ENCODE measurements at regions not wholly inside any gene's neighbourhood (a gene's known extent, or its start where the extent isn't known, plus 50 kb on each side); places are given as distances from the start of the nearest gene placed in this dataset.

DNA sequence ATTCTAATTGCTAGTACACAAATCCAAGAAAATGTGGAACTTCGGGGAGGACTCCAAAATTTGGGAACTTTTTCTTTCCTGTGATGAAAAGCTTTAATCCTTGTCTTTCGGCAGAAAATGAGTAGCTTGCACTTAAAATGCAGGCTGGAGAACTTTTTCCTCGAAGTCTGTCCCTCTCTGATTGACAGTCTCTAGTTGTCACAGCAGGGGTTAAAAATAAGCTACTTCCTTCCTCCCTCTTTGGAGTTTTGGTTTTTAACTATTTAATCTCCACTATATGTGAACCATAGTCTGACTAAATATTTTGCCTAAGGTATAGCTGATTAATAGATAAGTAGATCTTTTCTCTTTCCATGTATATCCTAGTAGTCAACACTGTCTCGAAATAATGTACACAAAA is 66.8 kb upstream of the MBOAT1 start:
- TF ChIP-seq, protein P1, sequence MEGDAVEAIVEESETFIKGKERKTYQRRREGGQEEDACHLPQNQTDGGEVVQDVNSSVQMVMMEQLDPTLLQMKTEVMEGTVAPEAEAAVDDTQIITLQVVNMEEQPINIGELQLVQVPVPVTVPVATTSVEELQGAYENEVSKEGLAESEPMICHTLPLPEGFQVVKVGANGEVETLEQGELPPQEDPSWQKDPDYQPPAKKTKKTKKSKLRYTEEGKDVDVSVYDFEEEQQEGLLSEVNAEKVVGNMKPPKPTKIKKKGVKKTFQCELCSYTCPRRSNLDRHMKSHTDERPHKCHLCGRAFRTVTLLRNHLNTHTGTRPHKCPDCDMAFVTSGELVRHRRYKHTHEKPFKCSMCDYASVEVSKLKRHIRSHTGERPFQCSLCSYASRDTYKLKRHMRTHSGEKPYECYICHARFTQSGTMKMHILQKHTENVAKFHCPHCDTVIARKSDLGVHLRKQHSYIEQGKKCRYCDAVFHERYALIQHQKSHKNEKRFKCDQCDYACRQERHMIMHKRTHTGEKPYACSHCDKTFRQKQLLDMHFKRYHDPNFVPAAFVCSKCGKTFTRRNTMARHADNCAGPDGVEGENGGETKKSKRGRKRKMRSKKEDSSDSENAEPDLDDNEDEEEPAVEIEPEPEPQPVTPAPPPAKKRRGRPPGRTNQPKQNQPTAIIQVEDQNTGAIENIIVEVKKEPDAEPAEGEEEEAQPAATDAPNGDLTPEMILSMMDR (conservative IDR thresholded peaks at IDR 0.05; ENCODE audit: low read depth, low read length), result no peak
- H3K4me3 ChIP-seq (ENCODE audit: low read depth, low read length), result no peak overlapping the region
- DNase-seq (ENCODE audit: low read depth), result no peak

DNA sequence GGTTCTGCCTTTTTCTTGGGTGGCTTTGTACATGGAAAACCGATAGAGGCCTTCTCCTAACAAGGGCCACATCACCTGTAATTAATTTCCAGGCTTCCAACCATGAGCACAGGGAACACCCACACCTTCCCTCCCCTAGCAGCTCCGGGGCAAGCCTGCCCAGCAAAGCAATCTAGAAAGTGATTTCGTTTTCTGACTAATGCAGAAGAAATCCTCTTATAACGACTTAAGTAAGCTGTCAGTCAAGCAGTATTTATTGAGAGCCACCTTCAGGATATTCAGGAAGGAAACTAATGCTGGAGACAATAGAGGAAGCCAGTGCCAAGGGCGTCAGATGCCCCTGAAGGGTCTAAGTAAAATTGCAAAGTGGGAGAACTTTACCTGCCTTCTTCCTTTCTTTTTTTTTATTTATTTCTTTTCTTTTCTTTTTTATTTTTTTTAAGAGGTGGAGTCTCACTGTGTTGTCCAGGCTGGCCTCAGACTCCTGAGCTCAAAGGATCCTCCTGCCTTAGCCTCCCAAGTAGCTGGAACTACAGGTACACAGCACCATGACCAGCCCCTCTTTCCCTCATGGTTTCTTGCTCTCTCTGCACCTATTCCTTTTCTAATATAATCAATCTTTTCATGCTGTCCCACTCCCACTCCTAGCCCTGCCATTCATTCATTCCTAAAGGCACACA is 67.5 kb upstream of the MBOAT1 start:
- H3K4me3 ChIP-seq (ENCODE audit: low read depth, low read length), result no peak overlapping the region
- TF ChIP-seq, protein P1 (conservative IDR thresholded peaks at IDR 0.05; ENCODE audit: low read depth, low read length), result no peak
- DNase-seq (ENCODE audit: low read depth), result no peak

DNA sequence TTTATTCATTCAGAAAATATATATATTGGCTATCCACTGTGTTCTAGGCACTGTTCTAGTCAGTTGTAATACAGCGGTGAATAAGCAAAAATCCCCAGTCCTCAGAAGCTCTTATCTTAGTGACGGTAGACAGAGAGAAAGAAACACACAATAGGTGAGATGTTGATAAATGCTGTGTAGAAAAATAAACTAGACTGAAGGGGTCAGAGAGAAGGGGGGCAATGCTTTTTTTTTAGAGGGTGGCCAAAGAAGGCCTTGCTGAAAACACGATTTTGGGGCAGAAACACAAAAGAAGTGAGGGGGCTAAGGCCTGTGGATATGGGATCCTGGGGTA is 68.0 kb upstream of the MBOAT1 start:
- no peak for DNase-seq (ENCODE audit: low read depth)
- no peak overlapping the region for H3K4me3 ChIP-seq (ENCODE audit: low read depth, low read length)
- TF ChIP-seq, protein P1 (conservative IDR thresholded peaks at IDR 0.05; ENCODE audit: low read depth, low read length), result no peak

DNA sequence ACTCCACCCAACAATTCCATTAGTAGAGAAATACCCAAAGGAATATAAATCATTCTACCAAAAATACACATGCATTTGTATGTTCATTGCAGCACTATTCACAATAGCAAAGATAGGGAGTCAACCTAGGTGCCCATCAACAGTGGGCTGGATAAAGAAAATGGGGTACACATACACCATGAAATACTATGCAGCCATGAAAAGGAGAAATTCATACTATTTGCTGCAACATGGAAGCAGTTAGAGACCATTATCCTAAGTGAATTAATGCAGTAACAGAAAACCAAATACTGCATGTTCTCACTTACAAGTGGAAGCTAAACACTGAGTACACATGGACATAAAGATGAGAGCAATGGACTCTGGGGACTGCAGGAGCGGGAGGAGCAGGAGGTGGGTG is 72.4 kb upstream of the MBOAT1 start:
- H3K4me3 ChIP-seq (ENCODE audit: low read depth, low read length), result no peak overlapping the region
- TF ChIP-seq, protein P1 (conservative IDR thresholded peaks at IDR 0.05; ENCODE audit: low read depth, low read length), result no peak
- DNase-seq (ENCODE audit: low read depth), result no peak

DNA sequence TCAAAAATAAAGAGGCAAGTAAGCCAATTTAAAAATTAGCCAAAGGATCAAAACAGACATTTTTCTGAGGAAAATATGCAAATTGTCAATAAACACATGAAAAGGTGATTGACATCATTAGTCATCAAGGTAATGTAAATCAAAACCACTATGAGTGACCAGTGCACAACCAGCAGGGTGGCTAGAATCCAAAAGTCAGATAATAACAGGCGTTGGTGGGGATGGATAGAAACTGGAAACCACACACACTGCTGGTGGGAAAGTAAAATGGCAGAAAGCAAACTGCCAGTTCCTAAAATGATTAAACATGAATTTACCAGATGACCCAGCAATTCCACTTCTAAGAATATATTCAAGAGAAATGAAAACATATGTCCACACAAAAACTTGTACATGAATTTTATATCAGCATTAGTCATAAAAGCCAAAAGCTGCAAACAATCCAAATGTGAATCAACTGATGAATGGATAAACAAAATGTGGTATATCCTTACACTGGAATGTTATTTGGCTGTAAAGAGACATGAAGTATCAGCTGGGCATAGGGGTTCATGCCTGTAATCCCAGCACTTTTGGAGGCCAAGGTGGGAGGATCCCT is 74.8 kb upstream of the MBOAT1 start:
- TF ChIP-seq, protein P1 (conservative IDR thresholded peaks at IDR 0.05; ENCODE audit: low read depth, low read length), result no peak
- H3K4me3 ChIP-seq (ENCODE audit: low read depth, low read length), result no peak overlapping the region
- DNase-seq (ENCODE audit: low read depth), result no peak

DNA sequence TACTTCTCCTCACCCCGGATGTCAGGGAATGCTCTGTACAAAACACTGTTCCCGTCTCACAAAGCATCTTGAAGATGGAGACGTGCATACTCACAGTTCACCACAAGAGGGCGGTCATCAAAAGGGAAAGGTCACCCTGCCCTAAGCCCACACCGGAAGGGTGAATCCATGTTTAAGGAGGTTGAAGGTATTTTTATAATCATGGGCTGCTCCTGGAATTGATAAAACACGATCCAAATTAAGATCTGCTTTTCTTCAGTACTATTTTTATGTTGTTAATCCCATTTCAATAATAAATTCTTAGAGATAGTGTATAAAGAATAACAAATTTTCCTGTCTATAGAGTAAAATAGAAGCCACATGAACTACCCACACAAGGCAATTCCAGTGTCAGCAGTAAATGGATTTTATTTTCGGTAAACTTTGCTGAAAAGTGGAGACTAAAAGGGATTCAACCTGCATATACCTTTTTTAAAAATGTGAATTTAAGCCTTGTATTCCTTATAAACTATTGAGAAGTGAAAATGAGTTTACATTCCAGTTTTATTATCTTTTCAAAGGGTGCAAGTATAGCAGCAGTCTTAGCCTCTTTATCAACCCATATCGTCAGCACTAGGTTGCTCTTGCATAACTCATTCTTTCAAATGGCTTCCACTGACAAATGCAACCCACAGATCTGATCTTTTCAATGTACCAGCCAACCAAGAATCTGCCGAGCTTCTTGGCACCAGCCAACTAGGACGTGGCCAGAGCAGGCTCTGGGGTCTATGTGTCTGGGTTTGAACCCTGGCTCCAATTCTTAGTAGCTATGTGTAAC is 79.7 kb upstream of the MBOAT1 start:
- H3K4me3 ChIP-seq (ENCODE audit: low read depth, low read length), result no peak overlapping the region
- TF ChIP-seq, protein P1 (conservative IDR thresholded peaks at IDR 0.05; ENCODE audit: low read depth, low read length), result peak; percentile 98
- peak; percentile 92 for DNase-seq (ENCODE audit: low read depth)

Data from choroid plexus epithelial cell (primary cell).